ENCODE measurements at regions not wholly inside any gene's neighbourhood (a gene's known extent, or its start where the extent isn't known, plus 50 kb on each side); places are given as distances from the start of the nearest gene placed in this dataset.

GRCh38 chr14:48125654-48126053, 450.2 kb upstream of the MDGA2 start:
- no peaks in the 10 kb centered on the region for H3K4me1 ChIP-seq
- ATAC-seq: no peak
- H3K9me3 ChIP-seq: no peaks in the 10 kb centered on the region
- H3K27me3 ChIP-seq: no peaks in the 10 kb centered on the region
- TF ChIP-seq POLR2A (IDR thresholded peaks at IDR 0.05): no peak
- TF ChIP-seq CTCF (IDR thresholded peaks at IDR 0.05): no peak
- no peak for DNase-seq
- no peak overlapping the region for H3K4me3 ChIP-seq
- no peak overlapping the region for H3K27ac ChIP-seq
- no peaks in the 10 kb centered on the region for H3K36me3 ChIP-seq
- intact Hi-C loops (cut with DNase I): no loop called here
- WGBS (ENCODE audit: insufficient coverage, low coverage, low lambda C conversion rate, missing lambda C conversion rate): 28% methylated on average over 4 of the region's 4 CpGs

GRCh38 chr14:48113713-48114112, 438.3 kb upstream of the MDGA2 start:
- no peaks in the 10 kb centered on the region for H3K4me1 ChIP-seq
- TF ChIP-seq POLR2A (IDR thresholded peaks at IDR 0.05): no peak
- TF ChIP-seq CTCF (IDR thresholded peaks at IDR 0.05): no peak
- DNase-seq (no peak), ATAC-seq (no peak)
- no peaks in the 10 kb centered on the region for H3K9me3 ChIP-seq
- no peaks in the 10 kb centered on the region for H3K27me3 ChIP-seq
- WGBS (ENCODE audit: insufficient coverage, low coverage, low lambda C conversion rate, missing lambda C conversion rate): 60% methylated on average over 6 of the region's 6 CpGs
- intact Hi-C loops (cut with DNase I): no loop called here
- no peak overlapping the region for H3K4me3 ChIP-seq
- no peaks in the 10 kb centered on the region for H3K36me3 ChIP-seq
- H3K27ac ChIP-seq: no peak overlapping the region

- no peaks in the 10 kb centered on the region for H3K27me3 ChIP-seq
- DNase-seq: no peak
- no peaks in the 10 kb centered on the region for H3K4me1 ChIP-seq
- H3K36me3 ChIP-seq: no peaks in the 10 kb centered on the region
- H3K9me3 ChIP-seq: no peaks in the 10 kb centered on the region
- intact Hi-C loops (cut with DNase I): no loop called here
- ATAC-seq: no peak
- no peak for TF ChIP-seq POLR2A (IDR thresholded peaks at IDR 0.05)
- no peak for TF ChIP-seq CTCF (IDR thresholded peaks at IDR 0.05)
- WGBS (ENCODE audit: insufficient coverage, low coverage, low lambda C conversion rate, missing lambda C conversion rate): 47% methylated on average over 3 of the region's 3 CpGs
- no peak overlapping the region for H3K4me3 ChIP-seq
- no peak overlapping the region for H3K27ac ChIP-seq
Measured at GRCh38 chr14:48111151-48111550, 435.7 kb upstream of the MDGA2 start.

GRCh38 chr14:48107646-48108045, 432.2 kb upstream of the MDGA2 start:
- intact Hi-C loops (cut with DNase I): no loop called here
- 75% methylated on average over 1 of the region's 1 CpG for WGBS (ENCODE audit: insufficient coverage, low coverage, low lambda C conversion rate, missing lambda C conversion rate)
- no peak overlapping the region for H3K27ac ChIP-seq

More at GRCh38 chr14:48107646-48108045, 432.2 kb upstream of the MDGA2 start:
- no peaks in the 10 kb centered on the region for H3K4me1 ChIP-seq
- ATAC-seq (no peak), DNase-seq (no peak)
- no peaks in the 10 kb centered on the region for H3K9me3 ChIP-seq
- TF ChIP-seq CTCF (IDR thresholded peaks at IDR 0.05): no peak
- no peak for TF ChIP-seq POLR2A (IDR thresholded peaks at IDR 0.05)
- H3K36me3 ChIP-seq: no peaks in the 10 kb centered on the region
- no peaks in the 10 kb centered on the region for H3K27me3 ChIP-seq
- no peak overlapping the region for H3K4me3 ChIP-seq
